H1 (cell line): ENCODE measurements at regions not wholly inside any gene's neighbourhood (a gene's known extent, or its start where the extent isn't known, plus 50 kb on each side); places are given as distances from the start of the nearest gene placed in this dataset.

ENCODE experiments used
- CTCF ChIA-PET: fragments of 300-600 bp; sonication (Branson Sonifier 250); formaldehyde crosslinking; loops from one replicate; lab custom pipeline; 2021; ENCODE audit not compliant: partially characterized antibody; lab: Charles Lee
- POLR2A ChIA-PET: fragments of 300-600 bp; sonication (Branson Sonifier 250); formaldehyde crosslinking; loops from one replicate; lab custom pipeline; 2021; ENCODE audit warnings: inconsistent platforms; ENCODE audit not compliant: partially characterized antibody; lab: Charles Lee
- DNase-seq, 2 experiments: peaks; one replicate each; pipeline versions ENCODE4 v3.0.0 to v3.0.0-alpha.2; 2010 to 2022; ENCODE audit warnings: low spot score in 2 of 2, low read depth in 1 of 2, mixed read lengths in 1 of 2
- FAIRE-seq: peaks from 2 replicates; lab custom pipeline; 2011; peaks lifted over from hg19 to GRCh38; lab: Jason Lieb, UNC
- H2AFZ ChIP-seq: 2 replicates; pipeline ENCODE4 v1.8.1; 2012; ENCODE audit warnings: low read length, inconsistent platforms
- H2AK5ac ChIP-seq: 2 replicates; pipeline ENCODE4 v1.6.1; 2013; ENCODE audit warnings: low read depth, low read length
- H2BK120ac ChIP-seq: replicated peaks from 2 replicates; pipeline ENCODE3; 2013; ENCODE audit warnings: low read depth, low read length, inconsistent platforms
- H2BK12ac ChIP-seq: 2 replicates; pipeline ENCODE4 v1.6.1; 2013; ENCODE audit warnings: low read depth, low read length
- H2BK15ac ChIP-seq: 2 replicates; pipeline ENCODE4 v1.6.1; 2013; ENCODE audit warnings: low read length
- H2BK20ac ChIP-seq: 2 replicates; pipeline ENCODE4 v1.6.1; 2013; ENCODE audit warnings: low read length
- H2BK5ac ChIP-seq: 2 replicates; pipeline ENCODE4 v1.6.1; 2013; ENCODE audit warnings: low read depth, low read length
- H3K14ac ChIP-seq: 2 replicates; pipeline ENCODE4 v1.6.1; 2013; ENCODE audit warnings: inconsistent platforms; ENCODE audit not compliant: insufficient read length
- H3K18ac ChIP-seq: 2 replicates; pipeline ENCODE4 v1.6.1; 2013; ENCODE audit warnings: low read length; ENCODE audit errors: extremely low read depth
- H3K23ac ChIP-seq: 2 replicates; pipeline ENCODE4 v1.6.1; 2013; ENCODE audit warnings: inconsistent platforms; ENCODE audit not compliant: insufficient read length
- H3K23me2 ChIP-seq: 2 replicates; pipeline ENCODE4 v1.6.1; 2013; ENCODE audit warnings: low read depth, low read length
- H3K27ac ChIP-seq: 2 replicates; pipeline ENCODE4 v1.6.1; 2011; ENCODE audit warnings: low read depth, low read length, inconsistent platforms
- H3K27me3 ChIP-seq, 4 experiments: replicated peaks in 1 of 4; 1 replicate in 1 of 4; 2 replicates in 3 of 4; pipeline versions ENCODE4 v1.6.1 to v1.8.1; 2011 to 2013; ENCODE audit warnings: low read length in 3 of 4, mild to moderate bottlenecking in 3 of 4, inconsistent platforms in 2 of 4, mixed read lengths in 2 of 4, moderate library complexity in 1 of 4; ENCODE audit not compliant: control insufficient read depth in 3 of 4, insufficient read depth in 3 of 4; ENCODE audit errors: extremely low read depth in 1 of 4
- H3K36me3 ChIP-seq, 4 experiments: 2 replicates each; pipeline versions ENCODE4 v1.6.1 to v1.8.1; 2011 to 2013; ENCODE audit warnings: mild to moderate bottlenecking in 4 of 4, low read length in 3 of 4, moderate library complexity in 2 of 4, control low read depth in 1 of 4, inconsistent platforms in 1 of 4; ENCODE audit not compliant: insufficient read depth in 4 of 4, control insufficient read depth in 2 of 4
- H3K4ac ChIP-seq: replicated peaks from 2 replicates; pipeline ENCODE3; 2013; ENCODE audit warnings: low read length, low read depth, mixed read lengths, inconsistent platforms; ENCODE audit not compliant: insufficient read length
- H3K4me1 ChIP-seq, 4 experiments: replicated peaks in 1 of 4; 1 replicate in 1 of 4; 2 replicates in 3 of 4; pipeline versions ENCODE4 v1.6.1 to v1.8.1; 2011 to 2013; ENCODE audit warnings: low read length in 3 of 4, inconsistent platforms in 2 of 4, mixed read lengths in 1 of 4; ENCODE audit not compliant: insufficient read depth in 4 of 4, control insufficient read depth in 3 of 4
- H3K4me2 ChIP-seq, 2 experiments: 2 replicates each; pipeline versions ENCODE4 v1.6.1 to v1.8.1; 2011 to 2013; ENCODE audit warnings: low read depth in 2 of 2, low read length in 2 of 2, control low read depth in 1 of 2, inconsistent platforms in 1 of 2, mild to moderate bottlenecking in 1 of 2; ENCODE audit not compliant: insufficient read depth in 1 of 2
- H3K4me3 ChIP-seq, 4 experiments: fragments of 200-600, 300-600 bp in 1 of 4; sonication (generic), shearing (Covaris generic), sonication (Bioruptor Twin) in 1 of 4; 2 replicates each; pipeline versions ENCODE4 v1.5.1 to v1.8.1; 2011 to 2016; ENCODE audit warnings: low read length in 4 of 4, low read depth in 3 of 4, control low read depth in 2 of 4, inconsistent platforms in 2 of 4, mild to moderate bottlenecking in 2 of 4, mixed read lengths in 1 of 4, moderate library complexity in 1 of 4; ENCODE audit not compliant: insufficient read depth in 2 of 4; ENCODE audit errors: extremely low read depth in 1 of 4
- H3K56ac ChIP-seq: replicated peaks from 2 replicates; pipeline ENCODE3; 2013; ENCODE audit warnings: low read depth, mild to moderate bottlenecking, mixed read lengths, low read length, inconsistent platforms; ENCODE audit not compliant: insufficient read length
- H3K79me1 ChIP-seq: 2 replicates; pipeline ENCODE4 v1.6.1; 2013; ENCODE audit warnings: low read depth, low read length, control low read depth
- H3K79me2 ChIP-seq, 2 experiments: 2 replicates each; pipeline versions ENCODE4 v1.6.1 to v1.8.1; 2012 to 2013; ENCODE audit warnings: low read length in 2 of 2, mild to moderate bottlenecking in 2 of 2, inconsistent platforms in 1 of 2; ENCODE audit not compliant: insufficient read depth in 2 of 2, control insufficient read depth in 1 of 2
- H3K9ac ChIP-seq, 4 experiments: replicated peaks in 1 of 4; 1 replicate in 1 of 4; 2 replicates in 3 of 4; pipeline versions ENCODE4 v1.6.1 to v1.8.1; 2011 to 2013; ENCODE audit warnings: low read depth in 3 of 4, low read length in 3 of 4, control low read depth in 2 of 4, mild to moderate bottlenecking in 2 of 4, moderate library complexity in 2 of 4, inconsistent platforms in 1 of 4; ENCODE audit errors: extremely low read depth in 1 of 4
- H3K9me3 ChIP-seq, 2 experiments: 2 replicates each; pipeline versions ENCODE4 v1.6.1 to v1.8.1; 2012 to 2013; ENCODE audit warnings: mild to moderate bottlenecking in 2 of 2, moderate library complexity in 2 of 2, control low read depth in 1 of 2, inconsistent platforms in 1 of 2, low read depth in 1 of 2, low read length in 1 of 2, mixed read lengths in 1 of 2; ENCODE audit not compliant: insufficient read depth in 2 of 2
- H4K20me1 ChIP-seq, 2 experiments: replicated peaks in 1 of 2; 2 replicates each; pipeline versions ENCODE3 to v1.8.1; 2011 to 2013; ENCODE audit warnings: inconsistent platforms in 2 of 2, low read length in 2 of 2, mild to moderate bottlenecking in 1 of 2; ENCODE audit not compliant: insufficient read depth in 2 of 2, control insufficient read depth in 1 of 2
- H4K5ac ChIP-seq: 2 replicates; pipeline ENCODE4 v1.6.1; 2013; ENCODE audit warnings: low read length, low read depth, mixed read lengths, inconsistent platforms; ENCODE audit not compliant: insufficient read length
- H4K8ac ChIP-seq: 2 replicates; pipeline ENCODE4 v1.8.0; 2013; ENCODE audit warnings: mild to moderate bottlenecking, moderate library complexity, low read length, inconsistent platforms; ENCODE audit not compliant: insufficient read depth; ENCODE audit errors: extremely low read depth
- H4K91ac ChIP-seq: replicated peaks from 2 replicates; pipeline ENCODE3; 2013; ENCODE audit warnings: low read length, mixed read lengths, inconsistent platforms; ENCODE audit not compliant: insufficient read length
- ASH2L ChIP-seq: fragments of 200-600, 300-600 bp; sonication (generic); IDR thresholded peaks from one replicate; pipeline ENCODE4 v1.7.1; 2017; ENCODE audit warnings: low read length
- CHD1 ChIP-seq: IDR thresholded peaks from 2 replicates; pipeline ENCODE4 v1.6.1; 2012; ENCODE audit warnings: low read depth, low read length, improper control_type of control experiment
- CTBP2 ChIP-seq: IDR thresholded peaks from 2 replicates; pipeline ENCODE4 v1.7.0; 2011; ENCODE audit warnings: borderline replicate concordance, mild to moderate bottlenecking, moderate library complexity, mixed read lengths, low read length; ENCODE audit not compliant: insufficient read depth, insufficient read length
- FOSL1 ChIP-seq: IDR thresholded peaks from 2 replicates; pipeline ENCODE4 v1.6.1; 2011; ENCODE audit warnings: mild to moderate bottlenecking, low read depth, low read length, moderate library complexity; ENCODE audit not compliant: insufficient read depth
- HDAC6 ChIP-seq: IDR thresholded peaks from one replicate; pipeline ENCODE4 v1.7.1; 2012; ENCODE audit warnings: low read depth, mild to moderate bottlenecking, inconsistent platforms, low read length, moderate library complexity
- MAFK ChIP-seq: IDR thresholded peaks from 2 replicates; pipeline ENCODE4 v1.6.1; 2012; ENCODE audit warnings: low read depth, mild to moderate bottlenecking, improper control_type of control experiment, low read length
- RXRA ChIP-seq: IDR thresholded peaks from 2 replicates; pipeline ENCODE4 v1.6.1; 2011; ENCODE audit warnings: low read depth, mild to moderate bottlenecking, low read length, moderate library complexity; ENCODE audit not compliant: insufficient read depth
- SP1 ChIP-seq: IDR thresholded peaks from 2 replicates; pipeline ENCODE4 v1.6.1; 2011; ENCODE audit warnings: low read depth, low read length
- SP4 ChIP-seq: IDR thresholded peaks from 2 replicates; pipeline ENCODE4 v1.6.1; 2012; ENCODE audit warnings: low read length, inconsistent platforms
- SRF ChIP-seq: IDR thresholded peaks from 2 replicates; pipeline ENCODE4 v1.6.1; 2011; ENCODE audit warnings: mild to moderate bottlenecking, low read depth, low read length, moderate library complexity
- TEAD4 ChIP-seq: IDR thresholded peaks from 2 replicates; pipeline ENCODE4 v1.6.1; 2012; ENCODE audit warnings: low read depth, low read length, inconsistent platforms, mixed read lengths
- WGBS, 2 experiments: shearing (Covaris generic) in 1 of 2; methylation state at CpG; one replicate each; pipeline versions ENCODE4 v1.1.6 to v1.1.7; 2013 to 2015; ENCODE audit warnings: low lambda C conversion rate in 2 of 2, mixed read lengths in 2 of 2, inconsistent platforms in 1 of 2, low coverage in 1 of 2, missing lambda C conversion rate in 1 of 2; ENCODE audit not compliant: insufficient replicate concordance in 2 of 2, insufficient coverage in 1 of 2, insufficient read length in 1 of 2; ENCODE audit errors: extremely low coverage in 1 of 2, missing lambda C conversion rate in 1 of 2; 5-methylcytosine and 5-hydroxymethylcytosine counted together
- TF ChIP-seq, protein P1 (sequence below): IDR thresholded peaks from 2 replicates; pipeline ENCODE4 v1.6.1; 2012; ENCODE audit warnings: low read length, inconsistent platforms
- TF ChIP-seq, protein P2 (sequence below): IDR thresholded peaks from 2 replicates; pipeline ENCODE4 v1.6.1; 2011; ENCODE audit warnings: low read length, improper control_type of control experiment

DNA sequence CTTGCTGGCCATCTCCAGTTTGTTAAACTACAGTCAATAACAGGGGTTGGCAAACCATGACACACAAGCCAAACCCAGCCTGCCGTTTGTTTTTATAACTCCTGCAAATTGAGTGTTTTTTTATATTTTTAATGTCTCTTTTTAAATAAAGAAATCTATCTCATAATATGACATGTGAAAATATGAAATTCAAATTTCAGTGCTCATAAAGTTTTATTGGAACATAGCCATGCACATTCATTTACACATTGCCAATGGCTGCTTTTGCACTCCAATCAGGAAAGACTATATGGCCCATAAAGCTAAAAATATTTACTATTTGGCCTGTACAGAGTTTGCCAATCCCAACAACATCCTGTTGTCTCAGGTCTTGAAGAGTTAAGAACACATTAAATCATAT, 129.0 kb upstream of the SRSF6 start:
- H2BK5ac ChIP-seq: no peak overlapping the region
- H4K8ac ChIP-seq: no peak overlapping the region
- H3K79me1 ChIP-seq: no peaks in the 10 kb centered on the region
- no peak overlapping the region for H3K9ac ChIP-seq
- H4K5ac ChIP-seq: no peak overlapping the region
- whole genome bisulfite sequencing, 2 experiments: 93% methylated on average over 1 of the region's 1 CpG; no CpG with 5 or more reads in 1 of the 2 experiments
- no peak for DNase-seq
- H2BK15ac ChIP-seq: no peak overlapping the region
- H4K91ac ChIP-seq: no peak overlapping the region
- no peaks in the 10 kb centered on the region for H3K9me3 ChIP-seq
- peaks cover 0 to 3% (median 0%) of the 10 kb centered on the region in 4 experiments; a peak in 2 of 7 replicates for H3K4me1 ChIP-seq
- ChIA-PET CTCF (no interaction called here), POLR2A (no interaction called here)
- no peak overlapping the region for H3K56ac ChIP-seq
- H3K27me3 ChIP-seq: no peaks in the 10 kb centered on the region
- no peak overlapping the region for H2BK12ac ChIP-seq
- H3K4me3 ChIP-seq: no peak overlapping the region
- no peaks in the 10 kb centered on the region for H4K20me1 ChIP-seq
- no peak overlapping the region for H3K14ac ChIP-seq
- no peak overlapping the region for H3K23ac ChIP-seq
- H2BK120ac ChIP-seq: no peak overlapping the region
- no peak overlapping the region for H3K4me2 ChIP-seq
- H2BK20ac ChIP-seq: no peak overlapping the region
- no peaks in the 10 kb centered on the region for H3K79me2 ChIP-seq
- H2AK5ac ChIP-seq: no peak overlapping the region
- no peaks in the 10 kb centered on the region; the same call in 1 of the 2 replicates for H3K23me2 ChIP-seq
- FAIRE-seq: no peak
- no peak overlapping the region for H3K27ac ChIP-seq
- no peak overlapping the region for H2AFZ ChIP-seq
- no peaks in the 10 kb centered on the region for H3K36me3 ChIP-seq
- no peak overlapping the region for H3K4ac ChIP-seq
- no peak overlapping the region for H3K18ac ChIP-seq
- TF ChIP-seq ASH2L (no peak), RXRA (no peak), SRF (no peak), MAFK (no peak), HDAC6 (no peak), CTBP2 (no peak), CHD1 (no peak), FOSL1 (no peak), TEAD4 (no peak), SP1 (no peak), SP4 (no peak)
- TF ChIP-seq, protein P1, sequence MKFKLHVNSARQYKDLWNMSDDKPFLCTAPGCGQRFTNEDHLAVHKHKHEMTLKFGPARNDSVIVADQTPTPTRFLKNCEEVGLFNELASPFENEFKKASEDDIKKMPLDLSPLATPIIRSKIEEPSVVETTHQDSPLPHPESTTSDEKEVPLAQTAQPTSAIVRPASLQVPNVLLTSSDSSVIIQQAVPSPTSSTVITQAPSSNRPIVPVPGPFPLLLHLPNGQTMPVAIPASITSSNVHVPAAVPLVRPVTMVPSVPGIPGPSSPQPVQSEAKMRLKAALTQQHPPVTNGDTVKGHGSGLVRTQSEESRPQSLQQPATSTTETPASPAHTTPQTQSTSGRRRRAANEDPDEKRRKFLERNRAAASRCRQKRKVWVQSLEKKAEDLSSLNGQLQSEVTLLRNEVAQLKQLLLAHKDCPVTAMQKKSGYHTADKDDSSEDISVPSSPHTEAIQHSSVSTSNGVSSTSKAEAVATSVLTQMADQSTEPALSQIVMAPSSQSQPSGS: no peak
- TF ChIP-seq, protein P2, sequence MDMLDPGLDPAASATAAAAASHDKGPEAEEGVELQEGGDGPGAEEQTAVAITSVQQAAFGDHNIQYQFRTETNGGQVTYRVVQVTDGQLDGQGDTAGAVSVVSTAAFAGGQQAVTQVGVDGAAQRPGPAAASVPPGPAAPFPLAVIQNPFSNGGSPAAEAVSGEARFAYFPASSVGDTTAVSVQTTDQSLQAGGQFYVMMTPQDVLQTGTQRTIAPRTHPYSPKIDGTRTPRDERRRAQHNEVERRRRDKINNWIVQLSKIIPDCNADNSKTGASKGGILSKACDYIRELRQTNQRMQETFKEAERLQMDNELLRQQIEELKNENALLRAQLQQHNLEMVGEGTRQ: no peak
